ENCODE measurements at regions not wholly inside any gene's neighbourhood (a gene's known extent, or its start where the extent isn't known, plus 50 kb on each side); places are given as distances from the start of the nearest gene placed in this dataset.

DNA sequence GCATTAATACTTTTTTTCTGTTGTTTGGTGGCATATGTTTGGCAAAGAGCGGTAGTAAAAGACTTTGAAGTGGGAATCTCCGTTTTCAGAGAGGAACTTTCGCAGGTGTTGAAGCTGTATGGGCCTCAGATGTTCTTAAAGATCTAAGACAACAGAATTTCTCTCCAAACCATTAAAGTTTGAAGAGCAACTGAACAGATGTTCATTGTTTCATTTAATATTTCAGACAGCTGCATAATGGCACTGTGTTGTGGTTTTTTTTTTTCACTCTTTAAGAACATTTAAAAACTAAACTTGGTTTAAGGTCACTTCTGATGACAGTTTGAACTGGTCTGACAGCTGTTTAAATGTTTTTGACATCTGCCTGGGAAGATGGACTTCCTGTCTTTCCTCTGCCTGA lies 882.7 kb upstream of the PCDH10 start:
- Histone ChIP-seq H4K91ac (ENCODE audit: insufficient read length, low read depth, low read length) (no peak overlapping the region), H3K14ac (ENCODE audit: insufficient read depth, low read length) (no peak overlapping the region), H3K79me1 (ENCODE audit: insufficient read depth, low read depth, low read length, poor library complexity, severe bottlenecking) (no peaks in the 10 kb centered on the region), H3T11ph (ENCODE audit: low read length) (no peak overlapping the region), H3K56ac (ENCODE audit: insufficient read length, low read depth, low read length) (no peak overlapping the region), H3K23me2 (ENCODE audit: insufficient read length, low read depth, low read length, poor library complexity, severe bottlenecking) (no peaks in the 10 kb centered on the region), H3K4me2 (ENCODE audit: insufficient read depth, insufficient read length, low read length) (no peak overlapping the region), H2BK20ac (ENCODE audit: low read depth, low read length, poor library complexity, severe bottlenecking) (no peak overlapping the region), H3K4me1 (ENCODE audit: insufficient read depth, low read length) (no peaks in the 10 kb centered on the region), H2BK5ac (ENCODE audit: insufficient read length, low read length) (no peak overlapping the region), H2BK120ac (ENCODE audit: low read depth, low read length, poor library complexity, severe bottlenecking) (no peak overlapping the region), H4K20me1 (ENCODE audit: control insufficient read depth, insufficient read depth, insufficient read length) (no peaks in the 10 kb centered on the region), H2BK15ac (ENCODE audit: low read depth, low read length) (no peak overlapping the region), H3K27ac (ENCODE audit: insufficient read length, low read depth, low read length) (no peak overlapping the region), H2AFZ (ENCODE audit: low read length) (no peak overlapping the region), H3K23ac (ENCODE audit: insufficient read length, low read depth, low read length) (no peak overlapping the region), H2AK5ac (ENCODE audit: insufficient read length, low read length) (no peak overlapping the region), H3K79me2 (ENCODE audit: insufficient read depth, low read length) (no peaks in the 10 kb centered on the region), H3K27me3 (ENCODE audit: insufficient read depth, low read length) (no peaks in the 10 kb centered on the region), H4K8ac (replicated peaks; ENCODE audit: insufficient read length, low read depth, low read length) (no peak overlapping the region), H4K5ac (ENCODE audit: insufficient read length, low read depth, low read length) (no peak overlapping the region), H3K9ac (ENCODE audit: extremely low read depth, insufficient read length, low read length) (no peak overlapping the region), H2BK12ac (ENCODE audit: insufficient read length, low read depth, low read length) (no peak overlapping the region), H3K4ac (ENCODE audit: low read depth, low read length) (no peak overlapping the region), H3K18ac (ENCODE audit: insufficient read length, low read depth, low read length) (no peak overlapping the region), H3K9me3 (ENCODE audit: control insufficient read depth, low read depth, low read length) (no peaks in the 10 kb centered on the region)
- H3K27ac Mint-ChIP-seq = no peak overlapping the region
- TF ChIP-seq CTCF (conservative IDR thresholded peaks at IDR 0.05) = no peak
- no peaks in the 10 kb centered on the region for H3K27me3 Mint-ChIP-seq (ENCODE audit: low read depth)
- DNase-seq = no peak
- no peak overlapping the region for H3K4me3 Mint-ChIP-seq
- H3K36me3 Mint-ChIP-seq (ENCODE audit: insufficient read depth in 1 of 3, low read depth in 3 of 3) = peaks cover 0 to 4% (median 0%) of the 10 kb centered on the region in 3 experiments; a peak in 3 of 7 replicates
- no CpG with 5 or more reads among the region's 3 CpGs for WGBS (ENCODE audit: extremely low coverage, insufficient read length, low lambda C conversion rate)
- peaks cover 3% of the 10 kb centered on the region in 2 experiments; a peak in 1 of 4 replicates for H3K4me1 Mint-ChIP-seq
- H3K9me3 Mint-ChIP-seq = peaks cover 0 to 3% of the 10 kb centered on the region in 2 experiments; a peak in 2 of 5 replicates
